ENCODE measurements at regions not wholly inside any gene's neighbourhood (a gene's known extent, or its start where the extent isn't known, plus 50 kb on each side); places are given as distances from the start of the nearest gene placed in this dataset.

- DNase-seq (ENCODE audit: low read depth): no peak
- no peak overlapping the region for H3K4me3 ChIP-seq (ENCODE audit: low read depth, low read length)
- no peak for TF ChIP-seq CTCF (IDR thresholded peaks at IDR 0.05; ENCODE audit: insufficient read depth, low read depth, low read length)
These were observed 309.8 kb upstream of the DCBLD2 start for GRCh38 chr3:99211309-99211708.

GRCh38 chr3:99199021-99199420, 297.5 kb upstream of the DCBLD2 start:
- no peak for TF ChIP-seq CTCF (IDR thresholded peaks at IDR 0.05; ENCODE audit: insufficient read depth, low read depth, low read length)

GRCh38 chr3:99191186-99191585, 289.7 kb upstream of the DCBLD2 start:
- no peak for DNase-seq (ENCODE audit: low read depth)
- TF ChIP-seq CTCF (IDR thresholded peaks at IDR 0.05; ENCODE audit: insufficient read depth, low read depth, low read length): no peak

More at GRCh38 chr3:99199021-99199420, 297.5 kb upstream of the DCBLD2 start:
- no peak overlapping the region for H3K4me3 ChIP-seq (ENCODE audit: low read depth, low read length)
- no peak for DNase-seq (ENCODE audit: low read depth)

GRCh38 chr3:99188936-99189335, 287.4 kb upstream of the DCBLD2 start:
- no peak for DNase-seq (ENCODE audit: low read depth)
- TF ChIP-seq CTCF (IDR thresholded peaks at IDR 0.05; ENCODE audit: insufficient read depth, low read depth, low read length): no peak

More at GRCh38 chr3:99191186-99191585, 289.7 kb upstream of the DCBLD2 start:
- no peak overlapping the region for H3K4me3 ChIP-seq (ENCODE audit: low read depth, low read length)

GRCh38 chr3:99186016-99186415, 284.5 kb upstream of the DCBLD2 start:
- TF ChIP-seq CTCF (IDR thresholded peaks at IDR 0.05; ENCODE audit: insufficient read depth, low read depth, low read length): no peak
- no peak for DNase-seq (ENCODE audit: low read depth)
- H3K4me3 ChIP-seq (ENCODE audit: low read depth, low read length): no peak overlapping the region

More at GRCh38 chr3:99188936-99189335, 287.4 kb upstream of the DCBLD2 start:
- H3K4me3 ChIP-seq (ENCODE audit: low read depth, low read length): no peak overlapping the region

GRCh38 chr3:99176169-99176964, 274.9 kb upstream of the DCBLD2 start:
- no peak overlapping the region for H3K4me3 ChIP-seq (ENCODE audit: low read depth, low read length)
- DNase-seq (ENCODE audit: low read depth): peak; percentile 72
- TF ChIP-seq CTCF (IDR thresholded peaks at IDR 0.05; ENCODE audit: insufficient read depth, low read depth, low read length): no peak
